ENCODE measurements at regions not wholly inside any gene's neighbourhood (a gene's known extent, or its start where the extent isn't known, plus 50 kb on each side); places are given as distances from the start of the nearest gene placed in this dataset.

DNA sequence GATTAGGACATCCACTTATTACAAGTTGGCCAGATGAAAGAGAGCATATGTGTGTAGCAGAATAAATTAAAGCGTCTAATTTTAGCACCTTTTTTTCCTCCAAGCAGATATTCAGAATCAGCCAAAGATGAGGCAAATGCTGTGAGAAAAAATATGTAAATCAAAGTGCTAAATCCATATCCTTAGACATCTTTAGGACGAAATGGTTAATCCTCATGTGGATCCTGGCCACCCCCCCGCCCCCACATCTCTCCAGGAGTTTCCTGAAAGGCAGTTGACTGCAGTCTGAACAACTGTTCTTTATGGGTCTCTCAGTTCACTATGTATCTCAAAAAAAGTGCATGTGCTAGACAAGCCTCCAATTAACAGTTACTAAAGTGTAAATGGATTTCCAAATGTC, 1768.1 kb upstream of the SEL1L start:
- H3K79me2 ChIP-seq (ENCODE audit: insufficient read depth, low read length): no peaks in the 10 kb centered on the region
- H3K9me3 ChIP-seq (ENCODE audit: low read length): no peaks in the 10 kb centered on the region
- H3K9me2 ChIP-seq (ENCODE audit: low read depth, low read length): no peaks in the 10 kb centered on the region
- H3K36me3 ChIP-seq (ENCODE audit: insufficient read depth, low read length): no peaks in the 10 kb centered on the region
- peaks cover 25% of the 10 kb centered on the region for H3K4me1 ChIP-seq (ENCODE audit: insufficient read depth, low read length, severe bottlenecking)
- no peak overlapping the region for H3K9ac ChIP-seq (ENCODE audit: low read length)
- no peak overlapping the region for H3K4me3 ChIP-seq (ENCODE audit: low read depth, low read length, poor library complexity, severe bottlenecking)
- no peak overlapping the region for H3K27ac ChIP-seq (ENCODE audit: low read depth, low read length, poor library complexity, severe bottlenecking)
- H2AFZ ChIP-seq (ENCODE audit: low read length): no peak overlapping the region
- peak overlapping the region; percentile 41; the same call in 1 of the 2 replicates for H3K4me2 ChIP-seq (ENCODE audit: low read length)
- no peaks in the 10 kb centered on the region for H3F3A ChIP-seq (ENCODE audit: insufficient read depth, low read length)
- no peaks in the 10 kb centered on the region for H4K20me1 ChIP-seq (ENCODE audit: insufficient read depth, low read length)
- no peaks in the 10 kb centered on the region for H3K27me3 ChIP-seq (ENCODE audit: insufficient read depth, low read length)
- no peak for TF ChIP-seq EZH2 (IDR thresholded peaks at IDR 0.05; ENCODE audit: borderline replicate concordance, low read length)
- TF ChIP-seq, protein P1, sequence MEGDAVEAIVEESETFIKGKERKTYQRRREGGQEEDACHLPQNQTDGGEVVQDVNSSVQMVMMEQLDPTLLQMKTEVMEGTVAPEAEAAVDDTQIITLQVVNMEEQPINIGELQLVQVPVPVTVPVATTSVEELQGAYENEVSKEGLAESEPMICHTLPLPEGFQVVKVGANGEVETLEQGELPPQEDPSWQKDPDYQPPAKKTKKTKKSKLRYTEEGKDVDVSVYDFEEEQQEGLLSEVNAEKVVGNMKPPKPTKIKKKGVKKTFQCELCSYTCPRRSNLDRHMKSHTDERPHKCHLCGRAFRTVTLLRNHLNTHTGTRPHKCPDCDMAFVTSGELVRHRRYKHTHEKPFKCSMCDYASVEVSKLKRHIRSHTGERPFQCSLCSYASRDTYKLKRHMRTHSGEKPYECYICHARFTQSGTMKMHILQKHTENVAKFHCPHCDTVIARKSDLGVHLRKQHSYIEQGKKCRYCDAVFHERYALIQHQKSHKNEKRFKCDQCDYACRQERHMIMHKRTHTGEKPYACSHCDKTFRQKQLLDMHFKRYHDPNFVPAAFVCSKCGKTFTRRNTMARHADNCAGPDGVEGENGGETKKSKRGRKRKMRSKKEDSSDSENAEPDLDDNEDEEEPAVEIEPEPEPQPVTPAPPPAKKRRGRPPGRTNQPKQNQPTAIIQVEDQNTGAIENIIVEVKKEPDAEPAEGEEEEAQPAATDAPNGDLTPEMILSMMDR (IDR thresholded peaks at IDR 0.05; ENCODE audit: low read length): no peak

DNA sequence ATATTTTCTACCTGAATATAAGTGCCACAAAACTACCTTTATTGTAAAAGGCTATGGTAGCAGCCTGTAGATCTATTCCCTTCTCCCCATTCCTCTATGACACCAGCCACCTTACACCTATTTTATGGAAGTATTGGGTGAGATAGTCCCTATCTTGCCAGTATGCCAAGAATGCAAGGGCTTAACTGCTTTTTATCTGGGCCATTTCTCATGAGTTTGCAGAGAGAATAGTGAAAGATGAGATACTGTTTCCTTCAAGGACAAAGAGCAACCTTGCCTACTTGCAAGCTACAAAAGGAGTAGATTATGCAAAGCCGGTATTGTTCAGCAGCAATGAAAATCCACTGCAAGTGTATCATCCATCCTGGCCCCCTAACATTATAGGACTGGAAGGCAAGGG, 1775.6 kb upstream of the SEL1L start:
- Histone ChIP-seq H3K27me3 (ENCODE audit: insufficient read depth, low read length) (no peaks in the 10 kb centered on the region), H2AFZ (ENCODE audit: low read length) (no peak overlapping the region), H3K36me3 (ENCODE audit: insufficient read depth, low read length) (no peaks in the 10 kb centered on the region), H3K4me1 (ENCODE audit: insufficient read depth, low read length, severe bottlenecking) (peaks cover 11% of the 10 kb centered on the region), H3K27ac (ENCODE audit: low read depth, low read length, poor library complexity, severe bottlenecking) (no peak overlapping the region), H3K9me3 (ENCODE audit: low read length) (no peaks in the 10 kb centered on the region), H3F3A (ENCODE audit: insufficient read depth, low read length) (no peaks in the 10 kb centered on the region), H3K9ac (ENCODE audit: low read length) (no peak overlapping the region), H3K4me2 (ENCODE audit: low read length) (no peak overlapping the region), H3K4me3 (ENCODE audit: low read depth, low read length, poor library complexity, severe bottlenecking) (no peak overlapping the region), H4K20me1 (ENCODE audit: insufficient read depth, low read length) (no peaks in the 10 kb centered on the region), H3K79me2 (ENCODE audit: insufficient read depth, low read length) (no peaks in the 10 kb centered on the region), H3K9me2 (ENCODE audit: low read depth, low read length) (no peaks in the 10 kb centered on the region)
- TF ChIP-seq, protein P1 (IDR thresholded peaks at IDR 0.05; ENCODE audit: low read length): no peak
- TF ChIP-seq EZH2 (IDR thresholded peaks at IDR 0.05; ENCODE audit: borderline replicate concordance, low read length): no peak

DNA sequence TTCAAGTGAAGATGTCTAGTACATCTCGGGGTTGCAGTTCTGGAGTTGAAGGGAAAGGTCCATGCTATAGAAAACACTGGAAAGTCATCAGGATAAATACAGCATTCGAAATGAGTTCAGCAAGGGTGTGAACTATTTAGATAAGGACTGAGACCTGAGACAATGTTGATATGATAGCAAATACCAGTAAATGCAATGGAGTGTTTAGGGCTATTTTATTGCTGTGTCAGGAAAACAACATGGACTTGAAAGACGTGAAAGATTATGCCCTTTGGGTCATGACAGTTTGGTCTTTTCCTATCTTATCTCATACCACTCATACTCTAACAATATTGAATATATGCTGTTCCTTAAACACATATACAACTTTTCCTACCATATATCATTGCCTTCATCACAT, 1776.2 kb upstream of the SEL1L start:
- Histone ChIP-seq H3K27ac (ENCODE audit: low read depth, low read length, poor library complexity, severe bottlenecking) (no peak overlapping the region), H2AFZ (ENCODE audit: low read length) (no peak overlapping the region), H3K36me3 (ENCODE audit: insufficient read depth, low read length) (no peaks in the 10 kb centered on the region), H3K4me1 (ENCODE audit: insufficient read depth, low read length, severe bottlenecking) (peaks cover 12% of the 10 kb centered on the region), H4K20me1 (ENCODE audit: insufficient read depth, low read length) (no peaks in the 10 kb centered on the region), H3K79me2 (ENCODE audit: insufficient read depth, low read length) (no peaks in the 10 kb centered on the region), H3K9me2 (ENCODE audit: low read depth, low read length) (no peaks in the 10 kb centered on the region), H3K4me3 (ENCODE audit: low read depth, low read length, poor library complexity, severe bottlenecking) (no peak overlapping the region), H3F3A (ENCODE audit: insufficient read depth, low read length) (no peaks in the 10 kb centered on the region), H3K4me2 (ENCODE audit: low read length) (no peak overlapping the region), H3K9me3 (ENCODE audit: low read length) (no peaks in the 10 kb centered on the region), H3K9ac (ENCODE audit: low read length) (no peak overlapping the region), H3K27me3 (ENCODE audit: insufficient read depth, low read length) (no peaks in the 10 kb centered on the region)
- TF ChIP-seq EZH2 (IDR thresholded peaks at IDR 0.05; ENCODE audit: borderline replicate concordance, low read length): no peak
- TF ChIP-seq, protein P1 (IDR thresholded peaks at IDR 0.05; ENCODE audit: low read length): no peak
